ENCODE measurements at regions not wholly inside any gene's neighbourhood (a gene's known extent, or its start where the extent isn't known, plus 50 kb on each side); places are given as distances from the start of the nearest gene placed in this dataset.
"Not testable (repeated sequence)": the region's sequence is repeated elsewhere in the genome, so short reads cannot be mapped to it uniquely, and the experiment has no call there.

DNA sequence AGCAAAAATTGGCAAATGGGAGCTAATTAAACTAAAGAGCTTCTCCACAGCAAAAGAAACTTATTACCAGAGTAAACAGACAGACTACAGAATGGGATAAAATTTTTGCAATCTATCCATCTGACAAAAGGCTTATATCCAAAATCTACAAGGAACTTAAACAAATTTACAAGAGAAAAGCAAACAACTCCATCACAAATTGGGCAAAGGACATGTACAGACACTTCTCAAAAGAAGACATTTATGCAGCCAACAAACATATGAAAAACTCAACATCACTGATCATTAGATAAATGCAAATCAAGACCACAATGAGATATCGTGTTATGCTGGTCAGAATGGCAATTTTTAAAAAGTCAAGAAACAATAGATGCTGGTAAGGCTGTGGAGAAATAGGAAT, 315.6 kb downstream of the DMAC1 start:
- TF ChIP-seq, protein P1, sequence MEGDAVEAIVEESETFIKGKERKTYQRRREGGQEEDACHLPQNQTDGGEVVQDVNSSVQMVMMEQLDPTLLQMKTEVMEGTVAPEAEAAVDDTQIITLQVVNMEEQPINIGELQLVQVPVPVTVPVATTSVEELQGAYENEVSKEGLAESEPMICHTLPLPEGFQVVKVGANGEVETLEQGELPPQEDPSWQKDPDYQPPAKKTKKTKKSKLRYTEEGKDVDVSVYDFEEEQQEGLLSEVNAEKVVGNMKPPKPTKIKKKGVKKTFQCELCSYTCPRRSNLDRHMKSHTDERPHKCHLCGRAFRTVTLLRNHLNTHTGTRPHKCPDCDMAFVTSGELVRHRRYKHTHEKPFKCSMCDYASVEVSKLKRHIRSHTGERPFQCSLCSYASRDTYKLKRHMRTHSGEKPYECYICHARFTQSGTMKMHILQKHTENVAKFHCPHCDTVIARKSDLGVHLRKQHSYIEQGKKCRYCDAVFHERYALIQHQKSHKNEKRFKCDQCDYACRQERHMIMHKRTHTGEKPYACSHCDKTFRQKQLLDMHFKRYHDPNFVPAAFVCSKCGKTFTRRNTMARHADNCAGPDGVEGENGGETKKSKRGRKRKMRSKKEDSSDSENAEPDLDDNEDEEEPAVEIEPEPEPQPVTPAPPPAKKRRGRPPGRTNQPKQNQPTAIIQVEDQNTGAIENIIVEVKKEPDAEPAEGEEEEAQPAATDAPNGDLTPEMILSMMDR (IDR thresholded peaks at IDR 0.05): not testable (repeated sequence)
- TF ChIP-seq, protein P2, sequence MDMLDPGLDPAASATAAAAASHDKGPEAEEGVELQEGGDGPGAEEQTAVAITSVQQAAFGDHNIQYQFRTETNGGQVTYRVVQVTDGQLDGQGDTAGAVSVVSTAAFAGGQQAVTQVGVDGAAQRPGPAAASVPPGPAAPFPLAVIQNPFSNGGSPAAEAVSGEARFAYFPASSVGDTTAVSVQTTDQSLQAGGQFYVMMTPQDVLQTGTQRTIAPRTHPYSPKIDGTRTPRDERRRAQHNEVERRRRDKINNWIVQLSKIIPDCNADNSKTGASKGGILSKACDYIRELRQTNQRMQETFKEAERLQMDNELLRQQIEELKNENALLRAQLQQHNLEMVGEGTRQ (IDR thresholded peaks at IDR 0.05; ENCODE audit: borderline replicate concordance, low read depth, low read length): not testable (repeated sequence)

Measured in SK-N-SH (cell line).